Heart left ventricle (tissue), 16 donors: ENCODE measurements at regions not wholly inside any gene's neighbourhood (a gene's known extent, or its start where the extent isn't known, plus 50 kb on each side); places are given as distances from the start of the nearest gene placed in this dataset.

Experiments
- ATAC-seq, 4 donors: fragments of 200-7000 bp; cut with Tn5 transposase; one replicate each; pipeline ENCODE4 v1.9.1; 2020 to 2022; ENCODE audit warnings: moderate library complexity in 4 of 4, mild to moderate bottlenecking in 3 of 4, moderate number of reproducible peaks in 1 of 4
- DNase-seq, 5 donors: peaks; one replicate each; pipeline ENCODE4 v3.0.0-alpha.2; 2020
- H3K27ac ChIP-seq, 12 donors: fragments of 200-600 bp; sonication (generic) in 4 of 12; one replicate each; pipeline versions ENCODE4 v1.5.0 to v1.8.0; 2016 to 2022; ENCODE audit warnings: mild to moderate bottlenecking in 2 of 12
- H3K27me3 ChIP-seq, 9 donors: fragments of 200-600 bp; sonication (generic) in 2 of 9; one replicate each; pipeline versions ENCODE4 v1.5.1 to v1.8.0; 2016 to 2022; ENCODE audit warnings: mild to moderate bottlenecking in 3 of 9
- H3K36me3 ChIP-seq, 9 donors: fragments of 200-600 bp; sonication (generic) in 2 of 9; one replicate each; pipeline versions ENCODE4 v1.5.0 to v1.8.0; 2018 to 2022; ENCODE audit warnings: mild to moderate bottlenecking in 2 of 9
- H3K4me1 ChIP-seq, 12 donors: fragments of 200-600 bp; sonication (generic) in 4 of 12; one replicate each; pipeline versions ENCODE4 v1.5.0 to v1.8.0; 2016 to 2022; ENCODE audit warnings: mild to moderate bottlenecking in 3 of 12
- H3K4me3 ChIP-seq, 12 donors: fragments of 200-600 bp; sonication (generic) in 4 of 12; one replicate each; pipeline versions ENCODE4 v1.5.0 to v1.8.0; 2017 to 2022; ENCODE audit warnings: mild to moderate bottlenecking in 9 of 12, moderate library complexity in 4 of 12
- H3K9me3 ChIP-seq, 12 donors: fragments of 200-600 bp; sonication (generic) in 4 of 12; one replicate each; pipeline versions ENCODE4 v1.5.0 to v1.8.0; 2016 to 2022; ENCODE audit warnings: mild to moderate bottlenecking in 1 of 12
- POLR2A ChIP-seq, 2 donors: fragments of 450-650 bp; IDR thresholded peaks; one replicate each; pipeline ENCODE4 v1.6.1; 2017; ENCODE audit warnings: antibody characterized with exemption in 2 of 2, mild to moderate bottlenecking in 2 of 2, moderate library complexity in 2 of 2
- WGBS, 4 donors: extraction: QIAGEN DNeasy Blood & Tissue Kit in 2 of 4; methylation state at CpG; one replicate each; pipeline versions ENCODE4 v1.1.5 to v1.1.7; 2013 to 2018; 5-methylcytosine and 5-hydroxymethylcytosine counted together
- intact Hi-C, 10 donors: fragments of 100-400 bp; cut with DNase I; formaldehyde crosslinking; loops; one replicate each; pipeline versions ENCODE4 v1.11.1 to v1.14.2; 2022
- TF ChIP-seq, protein P1 (sequence below), 12 donors: fragments of 200-600 bp; sonication (generic) in 4 of 12; IDR thresholded peaks; one replicate each; pipeline versions ENCODE4 v1.5.0 to v1.8.0; 2018 to 2022; ENCODE audit warnings: antibody characterized with exemption in 12 of 12, mild to moderate bottlenecking in 5 of 12
- donor health status: ischemic (EF 13 %, LVEDD 7.1; RV severe dilation, severe dysfunction).
- donor health status: healthy with polysubstance abuse.
- donor health status: DM: no; HTN: yes; CAD: no.
- donor health status: DM: no; HTN: no; CAD: no.
- donor health status: ischemic (EF 25% LVEDD 6.9; RV normal size, moderate dysfunction).
- donor health status: ischemic (EF 25% LVEDD 5.7; RV mildly dilated, moderate dysfunction).
- donor health status: healthy.
- donor health status: DM: yes; HTN: yes; CAD: no.
- donor health status: ischemic (EF 35%, LVEDD 5.7; RV mildly dilated, moderate dysfunction).
- donor health status: nonischemic (EF 11% LVEDD 7.7; RV severe dilation, severe dysfunction).
- donor health status: DM: yes; HTN: yes; CAD: no.
- donor health status: PGD.
- donor health status: ischemic (EF 29% LVEDD 5.4; RV normal size, mild dysfunction).
- donor health status: nonischemic (EF 23%, LVEDD 6.1; RV moderate dilation, normal function).

DNA sequence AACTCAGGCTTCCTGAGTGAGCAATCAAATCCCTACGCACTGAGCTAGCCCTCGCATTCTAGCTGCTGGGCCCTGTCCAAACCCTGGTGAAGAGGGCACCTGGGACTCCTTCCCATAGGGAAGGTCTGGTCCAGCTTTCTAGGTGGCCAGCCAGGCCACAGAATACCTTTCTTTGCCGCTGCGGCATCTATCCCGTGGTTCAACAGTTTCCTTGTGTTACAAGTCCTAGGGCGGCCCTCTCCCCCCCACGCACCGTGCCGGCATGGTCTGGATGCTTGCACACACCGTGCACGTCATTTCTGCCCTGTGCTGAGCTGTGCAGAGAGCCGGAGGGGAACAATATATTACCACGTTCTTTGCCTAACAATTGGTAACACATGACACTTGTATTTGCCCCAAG is 164.6 kb upstream of the TSHZ3 start:
- Histone ChIP-seq H3K4me3 (no peak overlapping the region), H3K4me1 (no peaks in the 10 kb centered on the region), H3K27ac (no peak overlapping the region), H3K9me3 (no peaks in the 10 kb centered on the region), H3K27me3 (peaks cover 0 to 8% (median 0%) of the 10 kb centered on the region in 9 donors), H3K36me3 (no peaks in the 10 kb centered on the region)
- TF ChIP-seq POLR2A (IDR thresholded peaks at IDR 0.05): no peak
- TF ChIP-seq, protein P1, sequence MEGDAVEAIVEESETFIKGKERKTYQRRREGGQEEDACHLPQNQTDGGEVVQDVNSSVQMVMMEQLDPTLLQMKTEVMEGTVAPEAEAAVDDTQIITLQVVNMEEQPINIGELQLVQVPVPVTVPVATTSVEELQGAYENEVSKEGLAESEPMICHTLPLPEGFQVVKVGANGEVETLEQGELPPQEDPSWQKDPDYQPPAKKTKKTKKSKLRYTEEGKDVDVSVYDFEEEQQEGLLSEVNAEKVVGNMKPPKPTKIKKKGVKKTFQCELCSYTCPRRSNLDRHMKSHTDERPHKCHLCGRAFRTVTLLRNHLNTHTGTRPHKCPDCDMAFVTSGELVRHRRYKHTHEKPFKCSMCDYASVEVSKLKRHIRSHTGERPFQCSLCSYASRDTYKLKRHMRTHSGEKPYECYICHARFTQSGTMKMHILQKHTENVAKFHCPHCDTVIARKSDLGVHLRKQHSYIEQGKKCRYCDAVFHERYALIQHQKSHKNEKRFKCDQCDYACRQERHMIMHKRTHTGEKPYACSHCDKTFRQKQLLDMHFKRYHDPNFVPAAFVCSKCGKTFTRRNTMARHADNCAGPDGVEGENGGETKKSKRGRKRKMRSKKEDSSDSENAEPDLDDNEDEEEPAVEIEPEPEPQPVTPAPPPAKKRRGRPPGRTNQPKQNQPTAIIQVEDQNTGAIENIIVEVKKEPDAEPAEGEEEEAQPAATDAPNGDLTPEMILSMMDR (IDR thresholded peaks at IDR 0.05): no peak
- no peak for DNase-seq
- no peak for ATAC-seq
- intact Hi-C loops: no loop called here
- 83 to 85% (median 84%) methylated on average over 13 of the region's 13 CpGs for WGBS, 4 donors

DNA sequence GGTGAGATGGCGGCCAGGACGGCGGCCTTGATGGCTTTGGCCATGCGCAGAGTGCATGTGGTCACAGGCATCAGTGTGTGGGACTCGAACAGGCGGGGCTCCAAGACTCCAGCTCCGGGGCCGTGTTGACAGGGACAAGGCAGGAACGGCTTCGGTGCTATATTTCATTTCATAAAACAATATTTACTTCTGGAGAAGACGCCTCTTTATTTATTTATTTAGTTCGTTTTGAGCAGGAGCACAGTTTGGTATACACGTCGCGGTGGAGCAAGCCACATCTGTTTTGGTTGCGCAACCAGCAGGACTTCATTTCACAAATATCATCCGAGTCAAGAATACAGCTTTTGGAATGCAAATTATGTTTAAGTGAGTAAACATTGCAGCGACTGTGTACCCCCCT is 166.7 kb upstream of the TSHZ3 start:
- Histone ChIP-seq H3K27me3 (peaks cover 0 to 8% (median 0%) of the 10 kb centered on the region in 9 donors), H3K36me3 (no peaks in the 10 kb centered on the region), H3K27ac (no peak overlapping the region), H3K4me1 (no peaks in the 10 kb centered on the region), H3K9me3 (peaks cover 0 to 8% (median 2%) of the 10 kb centered on the region in 12 donors), H3K4me3 (no peak overlapping the region)
- ATAC-seq (no peak), DNase-seq (no peak)
- WGBS, 4 donors: 81 to 87% (median 83%) methylated on average over 18 of the region's 18 CpGs
- intact Hi-C loops: no loop called here
- TF ChIP-seq, protein P1 (IDR thresholded peaks at IDR 0.05): no peak
- no peak for TF ChIP-seq POLR2A (IDR thresholded peaks at IDR 0.05)

DNA sequence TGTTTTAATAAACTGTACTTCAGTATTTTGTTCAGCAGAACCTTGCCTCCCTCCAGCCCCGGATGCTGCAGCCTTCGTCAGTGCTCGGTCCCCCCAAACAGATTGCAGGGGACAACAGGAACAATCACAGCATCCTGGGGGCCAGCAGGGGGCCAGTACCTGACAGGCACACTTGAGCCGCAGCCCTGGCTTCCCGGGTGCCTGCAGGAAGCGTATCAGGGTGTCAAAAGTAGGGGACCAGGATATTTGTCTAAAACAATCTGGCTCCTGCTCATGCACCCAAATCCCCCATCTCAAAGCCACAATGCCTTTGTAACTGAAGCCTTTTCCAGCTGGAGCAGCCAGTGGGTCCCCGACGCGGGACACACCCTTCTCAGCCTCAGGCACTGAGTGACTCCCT is 167.5 kb upstream of the TSHZ3 start:
- no peaks in the 10 kb centered on the region for H3K4me1 ChIP-seq
- no peak for ATAC-seq
- H3K27ac ChIP-seq: no peak overlapping the region
- H3K27me3 ChIP-seq: peaks cover 0 to 8% (median 0%) of the 10 kb centered on the region in 9 donors
- 55 to 81% (median 65%) methylated on average over 9 of the region's 9 CpGs for WGBS, 4 donors
- TF ChIP-seq, protein P1 (IDR thresholded peaks at IDR 0.05): no peak
- no peak for TF ChIP-seq POLR2A (IDR thresholded peaks at IDR 0.05)
- no peaks in the 10 kb centered on the region for H3K36me3 ChIP-seq
- no peak overlapping the region for H3K4me3 ChIP-seq
- intact Hi-C loops: no loop called here
- DNase-seq: no peak
- H3K9me3 ChIP-seq: peaks cover 0 to 12% (median 3%) of the 10 kb centered on the region in 12 donors

DNA sequence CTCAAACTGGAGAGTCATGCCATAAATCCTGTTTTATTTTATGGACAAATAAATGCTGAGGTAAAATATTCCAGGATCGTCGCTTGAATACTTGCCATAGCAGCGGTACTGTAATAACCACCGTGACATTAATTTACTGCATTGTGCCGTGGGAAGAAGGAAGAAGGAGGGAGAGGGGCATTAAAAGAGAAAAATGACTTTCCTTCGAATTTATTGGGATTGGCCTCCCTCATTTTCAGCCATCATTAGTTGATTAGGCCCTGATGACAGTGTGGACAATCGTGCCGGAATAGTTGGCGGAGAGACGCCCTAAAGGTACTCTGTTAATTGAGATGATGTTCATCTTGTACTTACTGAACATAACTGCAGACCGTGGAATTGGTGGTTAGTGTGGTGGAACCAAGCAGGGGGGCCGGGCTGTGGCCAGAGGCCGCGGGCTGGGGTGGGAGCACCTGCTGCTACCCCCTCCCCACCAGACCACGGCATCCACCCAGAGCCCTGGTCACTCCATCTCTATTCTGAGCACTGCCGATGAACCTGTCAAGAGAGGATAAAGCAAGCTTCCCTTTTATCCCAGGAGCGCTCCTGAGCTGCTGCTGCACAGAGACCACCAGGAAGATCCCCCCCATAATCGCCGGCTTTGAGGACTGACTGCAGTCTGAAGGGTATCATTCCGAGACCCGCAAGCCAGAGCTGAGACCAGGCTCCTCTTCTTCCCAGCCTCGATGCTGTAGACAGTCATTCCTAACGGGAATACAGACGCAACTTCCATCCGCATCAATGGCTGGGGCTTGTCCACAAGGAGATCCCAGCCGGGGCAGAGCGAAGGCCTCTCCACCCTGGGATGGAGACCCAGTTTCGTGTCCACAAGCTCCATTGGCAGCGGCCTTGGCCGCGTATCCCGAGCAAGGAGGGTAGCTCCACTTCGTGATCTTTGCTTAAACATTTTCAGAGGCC is 168.3 kb upstream of the TSHZ3 start:
- Histone ChIP-seq H3K27me3 (peaks cover 0 to 8% (median 0%) of the 10 kb centered on the region in 9 donors), H3K27ac (no peak overlapping the region)
- WGBS, 4 donors: 83 to 88% (median 86%) methylated on average over 28 to 33 of the region's 33 CpGs

More for the DNA sequence above, 168.3 kb upstream of the TSHZ3 start:
- Histone ChIP-seq H3K4me1 (no peaks in the 10 kb centered on the region), H3K4me3 (no peak overlapping the region), H3K9me3 (peaks cover 0 to 12% (median 3%) of the 10 kb centered on the region in 12 donors), H3K36me3 (no peaks in the 10 kb centered on the region)
- DNase-seq (no peak), ATAC-seq (no peak)
- intact Hi-C loops: no loop called here
- no peak for TF ChIP-seq POLR2A (IDR thresholded peaks at IDR 0.05)
- TF ChIP-seq, protein P1 (IDR thresholded peaks at IDR 0.05): no peak
